CD4-positive, alpha-beta memory T cell (primary cell): ENCODE measurements at regions not wholly inside any gene's neighbourhood (a gene's known extent, or its start where the extent isn't known, plus 50 kb on each side); places are given as distances from the start of the nearest gene placed in this dataset.
A peak's percentile ranks its signal among the peaks of the same experiment; 100 is the strongest.

ENCODE experiments used
- CTCF ChIA-PET: fragments of 350-600 bp; sonication (Branson Sonifier 250); formaldehyde crosslinking; loops from one replicate; lab custom pipeline; 2021; ENCODE audit warnings: inconsistent platforms; ENCODE audit not compliant: partially characterized antibody; lab: Charles Lee
- POLR2A ChIA-PET: fragments of 350-600 bp; sonication (Branson Sonifier 250); formaldehyde crosslinking; loops from one replicate; lab custom pipeline; 2021; ENCODE audit not compliant: partially characterized antibody; lab: Charles Lee
- DNase-seq, 5 donors: peaks; one replicate each; pipeline versions ENCODE4 v3.0.0 to v3.0.0-alpha.2; 2020 to 2022; ENCODE audit warnings: mixed read lengths in 1 of 5
- H3K27ac ChIP-seq: one replicate; pipeline ENCODE4 v1.7.0; 2013; ENCODE audit warnings: low read depth, low read length
- H3K27me3 ChIP-seq: 2 replicates; pipeline ENCODE4 v1.7.0; 2013; ENCODE audit warnings: mild to moderate bottlenecking, low read length, moderate library complexity; ENCODE audit not compliant: insufficient read depth
- H3K36me3 ChIP-seq: 2 replicates; pipeline ENCODE4 v1.7.0; 2013; ENCODE audit warnings: mild to moderate bottlenecking, low read length, moderate library complexity; ENCODE audit not compliant: insufficient read depth
- H3K4me1 ChIP-seq: 2 replicates; pipeline ENCODE4 v1.7.0; 2013; ENCODE audit warnings: mild to moderate bottlenecking, low read length, moderate library complexity; ENCODE audit not compliant: insufficient read depth
- H3K4me3 ChIP-seq, 2 donors: one replicate each; pipeline ENCODE4 v1.7.0; 2013; ENCODE audit warnings: low read length in 2 of 2, mild to moderate bottlenecking in 1 of 2
- H3K9me3 ChIP-seq, 2 donors: one replicate each; pipeline ENCODE4 v1.7.0; 2013; ENCODE audit warnings: low read length in 2 of 2, control low read depth in 1 of 2; ENCODE audit not compliant: control insufficient read depth in 1 of 2
- H3K27ac Mint-ChIP-seq, 7 donors: one replicate each; pipeline ENCODE4 v1.8.0; 2020 to 2021; ENCODE audit warnings: mixed read lengths in 7 of 7, mild to moderate bottlenecking in 6 of 7, inconsistent platforms in 3 of 7, moderate library complexity in 3 of 7
- H3K27me3 Mint-ChIP-seq, 2 donors: one replicate each; pipeline ENCODE4 v1.8.0; 2020 to 2021; ENCODE audit warnings: mixed read lengths in 2 of 2
- H3K36me3 Mint-ChIP-seq, 2 donors: one replicate each; pipeline ENCODE4 v1.8.0; 2020 to 2021; ENCODE audit warnings: mixed read lengths in 2 of 2, inconsistent platforms in 1 of 2, mild to moderate bottlenecking in 1 of 2
- H3K4me1 Mint-ChIP-seq, 4 donors: one replicate each; pipeline ENCODE4 v1.8.0; 2020 to 2021; ENCODE audit warnings: mixed read lengths in 4 of 4, mild to moderate bottlenecking in 1 of 4
- H3K4me3 Mint-ChIP-seq, 8 donors: one replicate each; pipeline ENCODE4 v1.8.0; 2020 to 2021; ENCODE audit warnings: mixed read lengths in 8 of 8, mild to moderate bottlenecking in 7 of 8, moderate library complexity in 6 of 8, inconsistent platforms in 3 of 8
- H3K9me3 Mint-ChIP-seq, 8 donors: one replicate each; pipeline ENCODE4 v1.8.0; 2020 to 2021; ENCODE audit warnings: mixed read lengths in 8 of 8, mild to moderate bottlenecking in 5 of 8, inconsistent platforms in 3 of 8, moderate library complexity in 1 of 8
- intact Hi-C: fragments of 100-400 bp; cut with micrococcal nuclease; formaldehyde crosslinking; loops from one replicate; pipeline ENCODE4 v1.15.1; 2023

DNA sequence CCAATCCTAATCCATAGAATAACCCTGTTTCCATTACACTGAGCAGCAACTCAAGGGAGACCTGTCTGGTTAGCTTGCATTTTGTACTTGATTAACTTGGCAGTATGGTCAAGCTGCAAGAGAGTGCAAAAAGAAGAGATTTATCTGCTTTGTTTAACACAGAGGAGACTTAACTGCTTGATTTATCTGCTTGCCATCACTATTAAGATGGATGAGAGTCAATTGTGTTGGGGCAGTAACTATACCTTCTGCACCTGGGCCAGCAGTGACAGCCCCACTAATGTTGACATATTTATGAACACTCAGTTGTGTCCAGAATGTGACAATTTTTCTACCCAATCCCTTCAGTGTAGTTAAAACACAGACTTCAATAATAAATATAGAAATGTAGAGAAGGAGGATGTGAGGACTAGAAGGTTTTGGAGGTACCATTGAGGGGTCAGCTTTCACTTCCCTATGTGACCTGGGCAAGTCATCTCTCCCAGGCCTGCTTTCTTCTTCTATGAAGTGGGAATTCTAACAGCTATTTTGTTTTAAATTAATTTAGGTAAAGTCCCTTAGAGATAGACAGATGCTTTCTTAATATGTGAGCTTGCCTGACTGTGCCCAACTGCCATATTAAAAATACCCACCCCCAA lies 159.1 kb upstream of the KCNK2 start:
- no peaks in the 10 kb centered on the region for H3K4me1 Mint-ChIP-seq
- ChIA-PET POLR2A (no interaction called here), CTCF (interaction anchor here (1.2 to 1.4 kb wide), 2 partner anchors 13 to 20 kb away, joined by 3 to 4 read pairs; no protein-coding TSS in a partner anchor)
- intact Hi-C loops = no loop called here
- Histone ChIP-seq H3K9me3 (no peaks in the 10 kb centered on the region), H3K27me3 (no peaks in the 10 kb centered on the region), H3K36me3 (no peaks in the 10 kb centered on the region), H3K4me1 (no peaks in the 10 kb centered on the region), H3K4me3 (no peak overlapping the region), H3K27ac (no peak overlapping the region)
- no peaks in the 10 kb centered on the region for H3K36me3 Mint-ChIP-seq
- H3K27me3 Mint-ChIP-seq = no peaks in the 10 kb centered on the region
- no peak overlapping the region for H3K4me3 Mint-ChIP-seq
- no peak for DNase-seq
- peaks cover 0 to 2% (median 0%) of the 10 kb centered on the region in 8 donors for H3K9me3 Mint-ChIP-seq
- H3K27ac Mint-ChIP-seq = no peak overlapping the region

DNA sequence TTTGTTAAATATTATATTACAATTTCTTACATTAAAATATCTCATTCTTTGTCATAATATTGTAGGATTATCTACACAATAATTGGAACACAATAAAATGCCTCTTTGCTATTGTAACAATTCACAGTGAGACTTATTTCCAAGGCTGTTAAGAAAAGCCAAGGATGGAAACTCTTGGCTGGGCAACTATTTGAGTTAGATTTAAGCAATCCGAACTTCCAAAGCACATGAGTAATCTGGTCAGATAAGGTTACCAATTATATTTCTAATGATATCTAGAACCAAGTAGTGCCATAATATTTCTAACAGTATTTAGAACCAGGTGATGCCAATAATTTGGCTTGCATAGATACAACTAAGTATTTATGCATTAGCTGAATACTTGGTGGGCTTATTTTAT lies 154.7 kb upstream of the KCNK2 start:
- DNase-seq = no peak
- Mint-ChIP-seq H3K9me3 (peaks cover 0 to 6% (median 3%) of the 10 kb centered on the region in 8 donors), H3K27me3 (no peaks in the 10 kb centered on the region), H3K27ac (no peak overlapping the region), H3K4me3 (no peak overlapping the region), H3K4me1 (no peaks in the 10 kb centered on the region), H3K36me3 (no peaks in the 10 kb centered on the region)
- POLR2A ChIA-PET = no interaction called here
- CTCF ChIA-PET = no interaction called here
- intact Hi-C loops = no loop called here
- Histone ChIP-seq H3K9me3 (no peaks in the 10 kb centered on the region), H3K4me3 (no peak overlapping the region), H3K27ac (no peak overlapping the region), H3K36me3 (no peaks in the 10 kb centered on the region), H3K27me3 (no peaks in the 10 kb centered on the region), H3K4me1 (no peaks in the 10 kb centered on the region)

DNA sequence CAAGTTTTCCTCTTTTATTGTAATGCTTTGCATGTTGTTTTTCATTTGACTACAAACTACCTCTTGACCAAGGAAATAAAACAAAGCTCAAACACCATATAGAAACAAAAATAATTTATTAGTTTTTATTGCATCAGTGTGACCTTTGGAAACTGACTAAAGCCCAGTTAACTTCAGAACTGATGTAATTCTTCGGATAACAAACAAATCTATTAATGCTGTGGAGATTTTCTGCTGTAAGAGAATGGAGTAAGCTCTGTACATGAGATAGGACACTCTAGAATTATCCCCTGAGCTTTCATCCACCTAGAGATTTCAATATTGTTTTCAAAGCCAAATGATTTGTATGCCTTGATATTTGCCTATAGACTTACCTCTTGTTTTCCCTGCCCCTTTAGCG lies 154.0 kb upstream of the KCNK2 start:
- H3K4me1 ChIP-seq = no peaks in the 10 kb centered on the region
- ChIA-PET CTCF (no interaction called here), POLR2A (no interaction called here)
- no peaks in the 10 kb centered on the region for H3K9me3 ChIP-seq
- Mint-ChIP-seq H3K27me3 (no peaks in the 10 kb centered on the region), H3K9me3 (peaks cover 0 to 6% (median 3%) of the 10 kb centered on the region in 8 donors), H3K27ac (no peak overlapping the region), H3K36me3 (no peaks in the 10 kb centered on the region), H3K4me3 (no peak overlapping the region), H3K4me1 (no peaks in the 10 kb centered on the region)
- no peak overlapping the region for H3K27ac ChIP-seq
- DNase-seq = no peak
- intact Hi-C loops = no loop called here
- no peaks in the 10 kb centered on the region for H3K36me3 ChIP-seq
- H3K27me3 ChIP-seq = no peaks in the 10 kb centered on the region
- no peak overlapping the region for H3K4me3 ChIP-seq

DNA sequence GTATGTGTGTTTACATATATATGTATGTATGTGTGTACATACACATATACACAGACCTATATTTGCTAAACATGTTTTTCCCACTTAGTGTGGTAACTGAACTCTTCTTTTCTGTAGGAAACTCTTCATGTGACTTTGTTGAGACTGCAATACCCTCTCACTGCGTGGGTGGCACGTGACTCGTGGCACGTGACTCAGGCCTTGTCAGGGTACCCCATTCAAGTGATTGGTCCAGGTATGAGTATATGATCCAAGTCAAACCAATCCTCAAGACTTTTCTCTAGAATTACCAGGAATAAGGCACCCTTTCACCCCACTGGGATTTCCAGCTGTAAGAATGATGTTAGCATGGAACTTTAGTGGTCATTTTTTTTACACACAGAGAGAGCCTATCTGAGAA lies 149.2 kb upstream of the KCNK2 start:
- POLR2A ChIA-PET = no interaction called here
- intact Hi-C loops = no loop called here
- Histone ChIP-seq H3K27me3 (no peaks in the 10 kb centered on the region), H3K4me3 (no peak overlapping the region), H3K9me3 (no peaks in the 10 kb centered on the region), H3K36me3 (no peaks in the 10 kb centered on the region), H3K4me1 (no peaks in the 10 kb centered on the region), H3K27ac (no peak overlapping the region)
- no peaks in the 10 kb centered on the region for H3K27me3 Mint-ChIP-seq
- CTCF ChIA-PET = interaction anchor here (1.2 kb wide), 1 partner anchor 13 kb away, joined by 3 read pairs; no protein-coding TSS in a partner anchor
- no peak for DNase-seq
- H3K27ac Mint-ChIP-seq = no peak overlapping the region
- H3K9me3 Mint-ChIP-seq = peaks cover 0 to 6% (median 3%) of the 10 kb centered on the region in 8 donors
- no peaks in the 10 kb centered on the region for H3K36me3 Mint-ChIP-seq
- no peaks in the 10 kb centered on the region for H3K4me1 Mint-ChIP-seq
- no peak overlapping the region for H3K4me3 Mint-ChIP-seq

DNA sequence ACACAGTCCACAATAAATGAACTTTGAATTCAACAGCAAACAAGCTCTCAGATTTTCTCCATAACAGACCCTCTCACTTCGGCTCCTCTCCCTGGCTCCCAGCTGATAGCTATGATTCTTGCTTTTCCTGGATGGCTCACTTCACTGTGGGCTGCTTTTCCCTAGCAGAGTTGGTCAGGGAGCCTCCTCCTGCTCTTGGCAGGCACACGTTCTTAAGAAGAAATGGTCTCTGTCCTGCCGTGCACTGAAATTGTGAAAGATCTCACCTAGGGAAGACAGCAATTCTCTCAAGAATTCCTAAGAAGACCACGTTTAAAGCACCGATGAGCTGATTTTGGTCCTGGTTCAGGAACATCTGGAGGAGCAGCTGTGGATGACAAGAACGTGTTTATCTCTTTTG lies 148.5 kb upstream of the KCNK2 start:
- DNase-seq = no peak
- no peaks in the 10 kb centered on the region for H3K27me3 ChIP-seq
- H3K36me3 ChIP-seq = no peaks in the 10 kb centered on the region
- no peak overlapping the region for H3K27ac Mint-ChIP-seq
- intact Hi-C loops = no loop called here
- no peak overlapping the region for H3K4me3 ChIP-seq
- no peaks in the 10 kb centered on the region for H3K4me1 ChIP-seq
- H3K9me3 ChIP-seq = no peaks in the 10 kb centered on the region
- H3K4me1 Mint-ChIP-seq = no peaks in the 10 kb centered on the region
- ChIA-PET POLR2A (no interaction called here), CTCF (interaction anchor here (1.2 kb wide), 1 partner anchor 13 kb away, joined by 3 read pairs; no protein-coding TSS in a partner anchor)
- H3K27ac ChIP-seq = no peak overlapping the region
- no peak overlapping the region for H3K4me3 Mint-ChIP-seq
- H3K9me3 Mint-ChIP-seq = peaks cover 0 to 6% (median 2%) of the 10 kb centered on the region in 8 donors
- no peaks in the 10 kb centered on the region for H3K27me3 Mint-ChIP-seq
- H3K36me3 Mint-ChIP-seq = no peaks in the 10 kb centered on the region

DNA sequence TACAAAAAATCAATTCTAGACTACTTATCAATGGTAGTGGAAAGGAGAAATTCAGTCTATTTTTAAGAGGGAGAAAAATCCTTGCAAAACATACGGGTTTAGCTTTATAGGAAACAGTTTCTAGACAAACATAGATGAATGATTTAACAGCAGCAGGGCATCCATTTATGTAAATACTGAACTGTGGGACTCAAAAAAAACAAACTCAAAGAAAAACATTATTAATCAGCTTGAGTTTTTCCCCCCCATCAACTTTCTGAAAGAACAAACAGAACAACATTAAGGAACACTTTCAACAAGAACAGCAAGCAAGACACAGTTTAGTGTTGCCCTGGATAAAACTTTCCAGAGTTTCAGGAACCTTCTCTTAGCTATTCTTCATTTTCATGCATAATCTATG lies 147.3 kb upstream of the KCNK2 start:
- Mint-ChIP-seq H3K4me1 (no peaks in the 10 kb centered on the region), H3K4me3 (no peak overlapping the region), H3K36me3 (no peaks in the 10 kb centered on the region), H3K27me3 (no peaks in the 10 kb centered on the region), H3K9me3 (peaks cover 0 to 4% (median 2%) of the 10 kb centered on the region in 8 donors), H3K27ac (peak overlapping the region in 1 of 7 donors; percentile 16)
- H3K4me1 ChIP-seq = no peaks in the 10 kb centered on the region
- CTCF ChIA-PET = no interaction called here
- POLR2A ChIA-PET = no interaction called here
- intact Hi-C loops = no loop called here
- H3K9me3 ChIP-seq = no peaks in the 10 kb centered on the region
- H3K36me3 ChIP-seq = no peaks in the 10 kb centered on the region
- no peak overlapping the region for H3K4me3 ChIP-seq
- no peaks in the 10 kb centered on the region for H3K27me3 ChIP-seq
- no peak overlapping the region for H3K27ac ChIP-seq
- no peak for DNase-seq

DNA sequence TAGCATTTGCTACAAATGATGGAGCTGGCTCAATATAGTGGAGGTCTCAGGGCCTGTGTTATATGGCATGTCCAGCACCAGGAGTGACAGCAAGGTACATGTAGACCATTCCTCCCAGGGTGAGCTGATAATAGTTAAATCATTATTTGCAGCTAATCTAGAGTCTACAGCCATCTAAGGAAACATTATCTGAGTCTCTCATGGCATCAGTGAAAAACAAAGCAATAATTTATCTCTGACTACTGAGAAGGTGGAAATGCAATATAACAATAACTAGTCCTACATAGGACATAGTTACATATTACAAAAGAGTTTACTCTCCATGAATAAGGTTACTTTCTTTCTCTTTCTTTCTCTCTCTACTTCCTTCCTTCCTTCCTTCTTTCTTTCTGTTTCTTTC lies 143.4 kb upstream of the KCNK2 start:
- no peak for DNase-seq
- no peak overlapping the region for H3K4me3 Mint-ChIP-seq
- H3K4me3 ChIP-seq = no peak overlapping the region
- no peaks in the 10 kb centered on the region for H3K9me3 ChIP-seq
- no peaks in the 10 kb centered on the region for H3K4me1 Mint-ChIP-seq
- CTCF ChIA-PET = no interaction called here
- H3K27ac Mint-ChIP-seq = no peak overlapping the region
- H3K9me3 Mint-ChIP-seq = peaks cover 0 to 4% (median 0%) of the 10 kb centered on the region in 8 donors
- H3K4me1 ChIP-seq = no peaks in the 10 kb centered on the region
- POLR2A ChIA-PET = no interaction called here
- H3K27me3 Mint-ChIP-seq = peaks cover 0 to 1% of the 10 kb centered on the region in 2 donors
- H3K27me3 ChIP-seq = no peaks in the 10 kb centered on the region
- H3K36me3 Mint-ChIP-seq = no peaks in the 10 kb centered on the region
- H3K27ac ChIP-seq = no peak overlapping the region
- intact Hi-C loops = no loop called here
- H3K36me3 ChIP-seq = no peaks in the 10 kb centered on the region
